Right lobe of liver (tissue), 6 donors: ENCODE measurements at regions not wholly inside any gene's neighbourhood (a gene's known extent, or its start where the extent isn't known, plus 50 kb on each side); places are given as distances from the start of the nearest gene placed in this dataset.

Source experiments
- ATAC-seq, 4 donors: fragments of 200-7000 bp; cut with Tn5 transposase; one replicate each; pipeline ENCODE4 v1.9.1; 2020; ENCODE audit warnings: mild to moderate bottlenecking in 4 of 4, moderate library complexity in 4 of 4
- DNase-seq, 3 donors: peaks; one replicate each; pipeline ENCODE4 v3.0.0-alpha.2; 2020
- H3K27ac ChIP-seq, 3 donors: fragments of 200-600 bp; one replicate each; pipeline ENCODE4 v1.8.0; 2022
- H3K27me3 ChIP-seq, 2 donors: fragments of 200-600 bp; one replicate each; pipeline ENCODE4 v1.8.0; 2022
- H3K36me3 ChIP-seq, 4 donors: fragments of 200-600 bp; sonication (generic) in 1 of 4; one replicate each; pipeline versions ENCODE4 v1.5.1 to v1.8.0; 2017 to 2022; ENCODE audit warnings: control low read depth in 1 of 4
- H3K4me1 ChIP-seq, 4 donors: fragments of 200-600 bp; sonication (generic) in 1 of 4; one replicate each; pipeline versions ENCODE4 v1.5.1 to v1.8.0; 2017 to 2022; ENCODE audit warnings: control low read depth in 1 of 4
- H3K4me3 ChIP-seq, 3 donors: fragments of 200-600 bp; one replicate each; pipeline ENCODE4 v1.8.0; 2022
- H3K9me3 ChIP-seq, 4 donors: fragments of 200-600 bp; sonication (generic) in 1 of 4; one replicate each; pipeline versions ENCODE4 v1.5.1 to v1.8.0; 2017 to 2022; ENCODE audit warnings: control low read depth in 1 of 4
- POLR2A ChIP-seq: fragments of 450-650 bp; IDR thresholded peaks from one replicate; pipeline ENCODE4 v1.6.1; 2017; ENCODE audit warnings: antibody characterized with exemption, mild to moderate bottlenecking
- WGBS: methylation state at CpG from one replicate; pipeline ENCODE4 v1.1.6; 2018; ENCODE audit warnings: low coverage, low lambda C conversion rate; ENCODE audit not compliant: insufficient coverage; ENCODE audit errors: missing lambda C conversion rate; 5-methylcytosine and 5-hydroxymethylcytosine counted together
- intact Hi-C, 2 donors: fragments of 100-400 bp; cut with DNase I; formaldehyde crosslinking; loops; one replicate each; pipeline versions ENCODE4 v1.11.2 to v1.14.1; 2022
- TF ChIP-seq, protein P1 (sequence below), 4 donors: fragments of 200-600 bp in 3 of 4; fragments of 450-650 bp in 1 of 4; IDR thresholded peaks; one replicate each; pipeline versions ENCODE4 v1.5.1 to v1.8.0; 2016 to 2022; ENCODE audit warnings: antibody characterized with exemption in 4 of 4, mild to moderate bottlenecking in 2 of 4
- donor health status: DM: no; HTN: yes; CAD: no.
- donor health status: DM: no; HTN: no; CAD: no.
- donor health status: DM: no; HTN: no; CAD: no.
- donor health status: DM: no; HTN: yes; CAD: no.
- donor health status: DM: no; HTN: yes; CAD: no.

DNA sequence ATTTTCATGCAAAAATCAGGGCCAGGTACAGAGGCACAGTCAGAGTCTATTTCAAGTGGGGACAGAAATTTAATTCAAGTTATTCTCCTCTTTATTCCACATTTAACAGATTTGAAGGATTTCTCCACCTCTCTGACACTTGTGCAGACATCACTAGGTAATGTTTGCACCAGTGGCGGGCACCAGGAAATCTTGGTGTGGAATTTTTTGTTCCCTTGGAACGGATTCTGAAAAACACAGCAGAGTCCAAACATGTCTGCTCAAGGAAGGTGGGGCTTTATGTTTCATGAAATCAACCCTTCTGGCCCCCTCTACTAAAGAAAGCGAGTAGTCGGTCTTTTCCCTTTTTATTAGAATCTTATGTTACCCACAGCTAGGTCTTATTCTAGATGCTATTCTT is 271.2 kb upstream of the MDFIC2 start:
- no peak overlapping the region for H3K27ac ChIP-seq
- DNase-seq (no peak), ATAC-seq (no peak)
- H3K27me3 ChIP-seq: no peaks in the 10 kb centered on the region
- WGBS: 66% methylated on average over 4 of the region's 4 CpGs
- no peaks in the 10 kb centered on the region for H3K36me3 ChIP-seq
- H3K9me3 ChIP-seq: no peaks in the 10 kb centered on the region
- intact Hi-C loops: no loop called here
- no peak overlapping the region for H3K4me3 ChIP-seq
- no peak for TF ChIP-seq POLR2A
- TF ChIP-seq, protein P1, sequence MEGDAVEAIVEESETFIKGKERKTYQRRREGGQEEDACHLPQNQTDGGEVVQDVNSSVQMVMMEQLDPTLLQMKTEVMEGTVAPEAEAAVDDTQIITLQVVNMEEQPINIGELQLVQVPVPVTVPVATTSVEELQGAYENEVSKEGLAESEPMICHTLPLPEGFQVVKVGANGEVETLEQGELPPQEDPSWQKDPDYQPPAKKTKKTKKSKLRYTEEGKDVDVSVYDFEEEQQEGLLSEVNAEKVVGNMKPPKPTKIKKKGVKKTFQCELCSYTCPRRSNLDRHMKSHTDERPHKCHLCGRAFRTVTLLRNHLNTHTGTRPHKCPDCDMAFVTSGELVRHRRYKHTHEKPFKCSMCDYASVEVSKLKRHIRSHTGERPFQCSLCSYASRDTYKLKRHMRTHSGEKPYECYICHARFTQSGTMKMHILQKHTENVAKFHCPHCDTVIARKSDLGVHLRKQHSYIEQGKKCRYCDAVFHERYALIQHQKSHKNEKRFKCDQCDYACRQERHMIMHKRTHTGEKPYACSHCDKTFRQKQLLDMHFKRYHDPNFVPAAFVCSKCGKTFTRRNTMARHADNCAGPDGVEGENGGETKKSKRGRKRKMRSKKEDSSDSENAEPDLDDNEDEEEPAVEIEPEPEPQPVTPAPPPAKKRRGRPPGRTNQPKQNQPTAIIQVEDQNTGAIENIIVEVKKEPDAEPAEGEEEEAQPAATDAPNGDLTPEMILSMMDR (IDR thresholded peaks at IDR 0.05): no peak
- no peaks in the 10 kb centered on the region for H3K4me1 ChIP-seq

- no peak for TF ChIP-seq POLR2A
- TF ChIP-seq, protein P1 (IDR thresholded peaks at IDR 0.05): no peak
- H3K36me3 ChIP-seq: no peaks in the 10 kb centered on the region
- ATAC-seq (no peak), DNase-seq (no peak)
- no peak overlapping the region for H3K4me3 ChIP-seq
- H3K9me3 ChIP-seq: no peaks in the 10 kb centered on the region
- H3K27ac ChIP-seq: no peak overlapping the region
- WGBS: 44% methylated on average over 1 of the region's 1 CpG
- H3K27me3 ChIP-seq: no peaks in the 10 kb centered on the region
- no peaks in the 10 kb centered on the region for H3K4me1 ChIP-seq
- intact Hi-C loops: no loop called here
Measured at GRCh38 chr3:70582803-70583202, 270.4 kb upstream of the MDFIC2 start.

DNA sequence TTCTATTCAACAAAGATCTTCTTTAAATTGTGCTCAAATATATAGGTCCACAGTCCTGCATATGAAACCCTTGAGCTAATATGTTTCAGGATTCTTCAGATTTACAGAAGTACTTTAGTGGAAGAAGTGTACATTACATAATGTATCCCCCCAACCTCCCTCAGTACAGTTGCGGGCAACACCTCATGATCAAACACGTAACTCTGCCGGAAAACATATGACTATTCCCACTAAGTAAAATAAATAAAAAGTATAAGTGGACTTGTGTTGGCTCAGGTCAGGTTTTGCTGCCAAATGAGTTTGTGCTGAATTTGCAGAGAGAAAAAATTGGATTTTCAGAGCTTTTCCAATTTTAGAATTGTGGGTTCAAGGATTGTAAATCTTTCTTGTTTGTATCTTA is 267.6 kb upstream of the MDFIC2 start:
- H3K27ac ChIP-seq: no peak overlapping the region
- H3K27me3 ChIP-seq: no peaks in the 10 kb centered on the region
- no peak overlapping the region for H3K4me3 ChIP-seq
- intact Hi-C loops: no loop called here
- 90% methylated on average over 3 of the region's 3 CpGs for WGBS
- DNase-seq (no peak), ATAC-seq (no peak)
- no peaks in the 10 kb centered on the region for H3K9me3 ChIP-seq
- no peaks in the 10 kb centered on the region for H3K36me3 ChIP-seq
- H3K4me1 ChIP-seq: no peaks in the 10 kb centered on the region
- TF ChIP-seq, protein P1 (IDR thresholded peaks at IDR 0.05): no peak
- no peak for TF ChIP-seq POLR2A

GRCh38 chr3:70571696-70572095 is 259.3 kb upstream of the MDFIC2 start:
- no peak for TF ChIP-seq POLR2A
- TF ChIP-seq, protein P1 (IDR thresholded peaks at IDR 0.05): no peak
- ATAC-seq: no peak
- H3K27me3 ChIP-seq: no peaks in the 10 kb centered on the region
- WGBS: 67% methylated on average over 1 of the region's 1 CpG
- H3K27ac ChIP-seq: no peak overlapping the region
- no peak overlapping the region for H3K4me3 ChIP-seq
- H3K36me3 ChIP-seq: no peaks in the 10 kb centered on the region
- intact Hi-C loops: no loop called here
- no peaks in the 10 kb centered on the region for H3K4me1 ChIP-seq
- no peaks in the 10 kb centered on the region for H3K9me3 ChIP-seq
- no peak for DNase-seq

- DNase-seq (no peak), ATAC-seq (no peak)
- Histone ChIP-seq H3K9me3 (no peaks in the 10 kb centered on the region), H3K4me1 (no peaks in the 10 kb centered on the region), H3K4me3 (no peak overlapping the region), H3K27me3 (no peaks in the 10 kb centered on the region), H3K27ac (no peak overlapping the region), H3K36me3 (no peaks in the 10 kb centered on the region)
- WGBS: 100% methylated on average over 1 of the region's 1 CpG
- intact Hi-C loops: no loop called here
- TF ChIP-seq, protein P1 (IDR thresholded peaks at IDR 0.05): no peak
- TF ChIP-seq POLR2A: no peak
Measured at GRCh38 chr3:70570584-70570983, 258.1 kb upstream of the MDFIC2 start.
